ENCODE measurements at regions not wholly inside any gene's neighbourhood (a gene's known extent, or its start where the extent isn't known, plus 50 kb on each side); places are given as distances from the start of the nearest gene placed in this dataset.

GRCh38 chr15:25565470-25566264 is 126.8 kb upstream of the UBE3A start:
- Histone ChIP-seq H3K4me3 (ENCODE audit: low read length in 2 of 2) (no peak overlapping the region), H3K9ac (ENCODE audit: low read depth in 1 of 2, low read length in 2 of 2) (no peak overlapping the region), H3K4me1 (ENCODE audit: control insufficient read depth in 2 of 2, insufficient read depth in 2 of 2, low read length in 2 of 2) (no peaks in the 10 kb centered on the region), H3K36me3 (ENCODE audit: control insufficient read depth in 2 of 2, insufficient read depth in 2 of 2, low read length in 2 of 2) (no peaks in the 10 kb centered on the region), H3K9me3 (ENCODE audit: control insufficient read depth in 2 of 2, low read length in 2 of 2) (peaks cover 0 to 3% of the 10 kb centered on the region in 2 donors), H3K27ac (ENCODE audit: low read depth in 2 of 2, low read length in 2 of 2) (no peak overlapping the region), H3K27me3 (ENCODE audit: control insufficient read depth in 2 of 2, insufficient read depth in 2 of 2, low read length in 2 of 2) (no peaks in the 10 kb centered on the region)

GRCh38 chr15:25563596-25563995 is 124.8 kb upstream of the UBE3A start:
- no peaks in the 10 kb centered on the region for H3K36me3 ChIP-seq (ENCODE audit: control insufficient read depth in 2 of 2, insufficient read depth in 2 of 2, low read length in 2 of 2)
- no peaks in the 10 kb centered on the region for H3K4me1 ChIP-seq (ENCODE audit: control insufficient read depth in 2 of 2, insufficient read depth in 2 of 2, low read length in 2 of 2)
- peaks cover 0 to 3% of the 10 kb centered on the region in 2 donors for H3K9me3 ChIP-seq (ENCODE audit: control insufficient read depth in 2 of 2, low read length in 2 of 2)
- H3K27ac ChIP-seq (ENCODE audit: low read depth in 2 of 2, low read length in 2 of 2), result no peak overlapping the region
- no peak overlapping the region for H3K9ac ChIP-seq (ENCODE audit: low read depth in 1 of 2, low read length in 2 of 2)
- H3K4me3 ChIP-seq (ENCODE audit: low read length in 2 of 2), result no peak overlapping the region
- H3K27me3 ChIP-seq (ENCODE audit: control insufficient read depth in 2 of 2, insufficient read depth in 2 of 2, low read length in 2 of 2), result no peaks in the 10 kb centered on the region

- H3K27ac ChIP-seq (ENCODE audit: low read depth in 2 of 2, low read length in 2 of 2), result no peak overlapping the region
These were observed 119.1 kb upstream of the UBE3A start for GRCh38 chr15:25557926-25558325.

GRCh38 chr15:25556136-25556535 is 117.3 kb upstream of the UBE3A start:
- Histone ChIP-seq H3K4me3 (ENCODE audit: low read length in 2 of 2) (no peak overlapping the region), H3K9ac (ENCODE audit: low read depth in 1 of 2, low read length in 2 of 2) (no peak overlapping the region), H3K36me3 (ENCODE audit: control insufficient read depth in 2 of 2, insufficient read depth in 2 of 2, low read length in 2 of 2) (no peaks in the 10 kb centered on the region), H3K27ac (ENCODE audit: low read depth in 2 of 2, low read length in 2 of 2) (no peak overlapping the region), H3K4me1 (ENCODE audit: control insufficient read depth in 2 of 2, insufficient read depth in 2 of 2, low read length in 2 of 2) (no peaks in the 10 kb centered on the region), H3K27me3 (ENCODE audit: control insufficient read depth in 2 of 2, insufficient read depth in 2 of 2, low read length in 2 of 2) (no peaks in the 10 kb centered on the region), H3K9me3 (ENCODE audit: control insufficient read depth in 2 of 2, low read length in 2 of 2) (no peaks in the 10 kb centered on the region)

More at GRCh38 chr15:25557926-25558325, 119.1 kb upstream of the UBE3A start:
- no peak overlapping the region for H3K4me3 ChIP-seq (ENCODE audit: low read length in 2 of 2)
- H3K9ac ChIP-seq (ENCODE audit: low read depth in 1 of 2, low read length in 2 of 2), result no peak overlapping the region
- H3K4me1 ChIP-seq (ENCODE audit: control insufficient read depth in 2 of 2, insufficient read depth in 2 of 2, low read length in 2 of 2), result no peaks in the 10 kb centered on the region
- no peaks in the 10 kb centered on the region for H3K27me3 ChIP-seq (ENCODE audit: control insufficient read depth in 2 of 2, insufficient read depth in 2 of 2, low read length in 2 of 2)
- no peaks in the 10 kb centered on the region for H3K36me3 ChIP-seq (ENCODE audit: control insufficient read depth in 2 of 2, insufficient read depth in 2 of 2, low read length in 2 of 2)
- H3K9me3 ChIP-seq (ENCODE audit: control insufficient read depth in 2 of 2, low read length in 2 of 2), result no peaks in the 10 kb centered on the region

- no peaks in the 10 kb centered on the region for H3K4me1 ChIP-seq (ENCODE audit: control insufficient read depth in 2 of 2, insufficient read depth in 2 of 2, low read length in 2 of 2)
- no peak overlapping the region for H3K27ac ChIP-seq (ENCODE audit: low read depth in 2 of 2, low read length in 2 of 2)
- no peak overlapping the region for H3K4me3 ChIP-seq (ENCODE audit: low read length in 2 of 2)
- H3K27me3 ChIP-seq (ENCODE audit: control insufficient read depth in 2 of 2, insufficient read depth in 2 of 2, low read length in 2 of 2), result no peaks in the 10 kb centered on the region
- no peak overlapping the region for H3K9ac ChIP-seq (ENCODE audit: low read depth in 1 of 2, low read length in 2 of 2)
- H3K9me3 ChIP-seq (ENCODE audit: control insufficient read depth in 2 of 2, low read length in 2 of 2), result no peaks in the 10 kb centered on the region
- no peaks in the 10 kb centered on the region for H3K36me3 ChIP-seq (ENCODE audit: control insufficient read depth in 2 of 2, insufficient read depth in 2 of 2, low read length in 2 of 2)
These were observed 115.8 kb upstream of the UBE3A start for GRCh38 chr15:25554640-25555039.

GRCh38 chr15:25548600-25548999 is 109.8 kb upstream of the UBE3A start:
- Histone ChIP-seq H3K36me3 (ENCODE audit: control insufficient read depth in 2 of 2, insufficient read depth in 2 of 2, low read length in 2 of 2) (no peaks in the 10 kb centered on the region), H3K9ac (ENCODE audit: low read depth in 1 of 2, low read length in 2 of 2) (no peak overlapping the region), H3K27me3 (ENCODE audit: control insufficient read depth in 2 of 2, insufficient read depth in 2 of 2, low read length in 2 of 2) (no peaks in the 10 kb centered on the region), H3K27ac (ENCODE audit: low read depth in 2 of 2, low read length in 2 of 2) (no peak overlapping the region), H3K4me3 (ENCODE audit: low read length in 2 of 2) (no peak overlapping the region), H3K4me1 (ENCODE audit: control insufficient read depth in 2 of 2, insufficient read depth in 2 of 2, low read length in 2 of 2) (no peaks in the 10 kb centered on the region), H3K9me3 (ENCODE audit: control insufficient read depth in 2 of 2, low read length in 2 of 2) (peaks cover 0 to 2% of the 10 kb centered on the region in 2 donors)

- peaks cover 0 to 2% of the 10 kb centered on the region in 2 donors for H3K9me3 ChIP-seq (ENCODE audit: control insufficient read depth in 2 of 2, low read length in 2 of 2)
- H3K27ac ChIP-seq (ENCODE audit: low read depth in 2 of 2, low read length in 2 of 2), result no peak overlapping the region
- H3K27me3 ChIP-seq (ENCODE audit: control insufficient read depth in 2 of 2, insufficient read depth in 2 of 2, low read length in 2 of 2), result no peaks in the 10 kb centered on the region
- H3K4me1 ChIP-seq (ENCODE audit: control insufficient read depth in 2 of 2, insufficient read depth in 2 of 2, low read length in 2 of 2), result no peaks in the 10 kb centered on the region
- no peaks in the 10 kb centered on the region for H3K36me3 ChIP-seq (ENCODE audit: control insufficient read depth in 2 of 2, insufficient read depth in 2 of 2, low read length in 2 of 2)
- H3K9ac ChIP-seq (ENCODE audit: low read depth in 1 of 2, low read length in 2 of 2), result no peak overlapping the region
- H3K4me3 ChIP-seq (ENCODE audit: low read length in 2 of 2), result no peak overlapping the region
These were observed 107.1 kb upstream of the UBE3A start for GRCh38 chr15:25545889-25546288.

- peaks cover 0 to 2% of the 10 kb centered on the region in 2 donors for H3K9me3 ChIP-seq (ENCODE audit: control insufficient read depth in 2 of 2, low read length in 2 of 2)
- no peak overlapping the region for H3K27ac ChIP-seq (ENCODE audit: low read depth in 2 of 2, low read length in 2 of 2)
- no peaks in the 10 kb centered on the region for H3K27me3 ChIP-seq (ENCODE audit: control insufficient read depth in 2 of 2, insufficient read depth in 2 of 2, low read length in 2 of 2)
- no peak overlapping the region for H3K4me3 ChIP-seq (ENCODE audit: low read length in 2 of 2)
- H3K4me1 ChIP-seq (ENCODE audit: control insufficient read depth in 2 of 2, insufficient read depth in 2 of 2, low read length in 2 of 2), result no peaks in the 10 kb centered on the region
- H3K36me3 ChIP-seq (ENCODE audit: control insufficient read depth in 2 of 2, insufficient read depth in 2 of 2, low read length in 2 of 2), result no peaks in the 10 kb centered on the region
- no peak overlapping the region for H3K9ac ChIP-seq (ENCODE audit: low read depth in 1 of 2, low read length in 2 of 2)
These were observed 106.2 kb upstream of the UBE3A start for GRCh38 chr15:25545017-25545416.

- Histone ChIP-seq H3K4me1 (ENCODE audit: control insufficient read depth in 2 of 2, insufficient read depth in 2 of 2, low read length in 2 of 2) (no peaks in the 10 kb centered on the region), H3K9ac (ENCODE audit: low read depth in 1 of 2, low read length in 2 of 2) (no peak overlapping the region), H3K9me3 (ENCODE audit: control insufficient read depth in 2 of 2, low read length in 2 of 2) (peaks cover 0 to 2% of the 10 kb centered on the region in 2 donors), H3K27me3 (ENCODE audit: control insufficient read depth in 2 of 2, insufficient read depth in 2 of 2, low read length in 2 of 2) (no peaks in the 10 kb centered on the region), H3K36me3 (ENCODE audit: control insufficient read depth in 2 of 2, insufficient read depth in 2 of 2, low read length in 2 of 2) (no peaks in the 10 kb centered on the region), H3K27ac (ENCODE audit: low read depth in 2 of 2, low read length in 2 of 2) (no peak overlapping the region), H3K4me3 (ENCODE audit: low read length in 2 of 2) (no peak overlapping the region)
These were observed 105.3 kb upstream of the UBE3A start for GRCh38 chr15:25544076-25544475.

GRCh38 chr15:25543196-25543595 is 104.4 kb upstream of the UBE3A start:
- Histone ChIP-seq H3K4me1 (ENCODE audit: control insufficient read depth in 2 of 2, insufficient read depth in 2 of 2, low read length in 2 of 2) (no peaks in the 10 kb centered on the region), H3K27ac (ENCODE audit: low read depth in 2 of 2, low read length in 2 of 2) (no peak overlapping the region), H3K9ac (ENCODE audit: low read depth in 1 of 2, low read length in 2 of 2) (no peak overlapping the region), H3K27me3 (ENCODE audit: control insufficient read depth in 2 of 2, insufficient read depth in 2 of 2, low read length in 2 of 2) (no peaks in the 10 kb centered on the region), H3K9me3 (ENCODE audit: control insufficient read depth in 2 of 2, low read length in 2 of 2) (peaks cover 0 to 2% of the 10 kb centered on the region in 2 donors), H3K36me3 (ENCODE audit: control insufficient read depth in 2 of 2, insufficient read depth in 2 of 2, low read length in 2 of 2) (no peaks in the 10 kb centered on the region), H3K4me3 (ENCODE audit: low read length in 2 of 2) (no peak overlapping the region)
